Activated naive CD4-positive, alpha-beta T cell treated with anti-CD3 and anti-CD28 coated beads, Interleukin-2, amount 50 U/mL, for 72 hours (primary cell): ENCODE measurements at regions not wholly inside any gene's neighbourhood (a gene's known extent, or its start where the extent isn't known, plus 50 kb on each side); places are given as distances from the start of the nearest gene placed in this dataset.

ENCODE experiments used
- ATAC-seq, 2 donors: fragments of 150-1000 bp; cut with Tn5 transposase; 2 replicates each; pipeline ENCODE4 v1.10.0; 2021; ENCODE audit warnings: mild to moderate bottlenecking in 2 of 2, moderate library complexity in 2 of 2
- DNase-seq, 2 donors: peaks; one replicate each; pipeline ENCODE4 v3.0.0; 2021 to 2022; ENCODE audit warnings: low spot score in 2 of 2
- H3K27ac Mint-ChIP-seq, 2 donors: one replicate each; pipeline ENCODE4 v1.8.0; 2022; ENCODE audit warnings: mild to moderate bottlenecking in 2 of 2, mixed read lengths in 2 of 2
- H3K36me3 Mint-ChIP-seq, 2 donors: one replicate each; pipeline ENCODE4 v1.8.0; 2022; ENCODE audit warnings: mixed read lengths in 2 of 2
- H3K9me3 Mint-ChIP-seq, 2 donors: one replicate each; pipeline ENCODE4 v1.8.0; 2022; ENCODE audit warnings: mixed read lengths in 2 of 2

DNA sequence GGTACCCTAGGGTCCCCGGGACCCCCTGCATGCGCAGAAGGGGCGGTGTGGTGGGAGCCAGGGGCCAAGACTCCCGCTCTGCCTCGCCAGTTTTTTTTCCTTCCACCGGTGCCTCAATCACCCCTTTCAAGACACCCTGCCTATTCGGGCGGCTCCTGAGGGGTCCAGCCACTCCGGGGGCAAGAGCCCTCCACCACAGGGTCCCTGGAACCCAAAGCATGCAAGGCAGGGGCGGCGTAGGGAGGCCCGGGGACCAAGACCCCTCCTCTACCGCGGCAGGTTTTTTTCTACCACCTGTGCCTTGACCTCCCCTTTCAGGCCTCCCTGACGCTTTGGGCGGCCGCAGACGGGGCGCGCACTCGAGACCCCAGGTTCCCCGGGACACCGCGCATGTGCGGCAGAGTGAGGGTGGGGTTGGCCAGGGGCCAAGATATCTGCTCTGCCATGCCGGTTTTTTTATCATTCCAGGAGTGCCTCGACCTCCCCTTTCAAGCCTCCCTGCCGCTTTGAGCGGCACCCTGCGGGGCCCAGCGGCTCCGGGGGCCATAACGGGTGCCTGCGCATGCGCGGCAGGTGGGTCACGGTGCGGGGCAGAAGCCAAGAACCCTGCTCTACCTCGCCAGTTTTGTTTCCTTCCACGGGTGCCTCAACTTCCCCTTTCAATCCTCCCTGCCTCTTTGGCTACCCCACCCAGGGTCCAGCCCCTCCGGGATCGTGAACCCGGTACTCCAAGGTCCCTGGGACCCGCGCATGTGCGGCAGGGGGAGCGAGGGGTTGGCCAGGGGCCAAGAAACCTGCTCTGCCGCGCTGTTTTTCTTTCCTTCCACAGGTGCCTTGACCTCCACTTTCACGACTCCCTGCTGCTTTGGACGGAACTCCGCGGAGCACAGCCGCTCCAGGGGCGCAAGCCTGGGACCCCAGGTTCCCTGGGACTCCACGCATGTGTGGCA is 328.1 kb downstream of the ALG10 start:
- ATAC-seq (no peak), DNase-seq (no peak)
- H3K36me3 Mint-ChIP-seq, result peaks cover 45 to 56% of the 10 kb centered on the region in 2 donors
- H3K9me3 Mint-ChIP-seq, result peaks cover 0 to 16% of the 10 kb centered on the region in 2 donors
- H3K27ac Mint-ChIP-seq, result no peak overlapping the region

DNA sequence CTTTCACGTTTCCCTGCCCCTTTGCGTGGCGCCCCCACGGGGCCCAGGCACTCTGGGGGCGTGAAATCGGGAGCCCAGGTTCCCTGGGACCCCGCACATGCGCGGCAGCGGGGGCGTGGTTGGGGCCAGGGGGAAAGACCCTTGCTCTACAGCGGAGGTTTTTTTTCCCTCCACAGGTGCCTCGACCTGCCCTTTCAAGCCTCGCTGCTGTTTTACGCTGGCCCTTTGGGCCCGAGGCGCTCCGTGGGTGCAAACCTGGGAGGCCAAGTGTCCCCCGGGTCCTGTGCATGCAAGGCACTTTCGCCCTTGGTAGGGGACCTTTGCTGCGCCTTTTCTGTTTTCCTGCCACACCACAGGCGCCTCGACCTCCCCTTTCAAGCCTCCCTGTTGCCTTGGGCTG is 329.8 kb downstream of the ALG10 start:
- peaks cover 40 to 65% of the 10 kb centered on the region in 2 donors for H3K36me3 Mint-ChIP-seq
- ATAC-seq (no peak), DNase-seq (no peak)

DNA sequence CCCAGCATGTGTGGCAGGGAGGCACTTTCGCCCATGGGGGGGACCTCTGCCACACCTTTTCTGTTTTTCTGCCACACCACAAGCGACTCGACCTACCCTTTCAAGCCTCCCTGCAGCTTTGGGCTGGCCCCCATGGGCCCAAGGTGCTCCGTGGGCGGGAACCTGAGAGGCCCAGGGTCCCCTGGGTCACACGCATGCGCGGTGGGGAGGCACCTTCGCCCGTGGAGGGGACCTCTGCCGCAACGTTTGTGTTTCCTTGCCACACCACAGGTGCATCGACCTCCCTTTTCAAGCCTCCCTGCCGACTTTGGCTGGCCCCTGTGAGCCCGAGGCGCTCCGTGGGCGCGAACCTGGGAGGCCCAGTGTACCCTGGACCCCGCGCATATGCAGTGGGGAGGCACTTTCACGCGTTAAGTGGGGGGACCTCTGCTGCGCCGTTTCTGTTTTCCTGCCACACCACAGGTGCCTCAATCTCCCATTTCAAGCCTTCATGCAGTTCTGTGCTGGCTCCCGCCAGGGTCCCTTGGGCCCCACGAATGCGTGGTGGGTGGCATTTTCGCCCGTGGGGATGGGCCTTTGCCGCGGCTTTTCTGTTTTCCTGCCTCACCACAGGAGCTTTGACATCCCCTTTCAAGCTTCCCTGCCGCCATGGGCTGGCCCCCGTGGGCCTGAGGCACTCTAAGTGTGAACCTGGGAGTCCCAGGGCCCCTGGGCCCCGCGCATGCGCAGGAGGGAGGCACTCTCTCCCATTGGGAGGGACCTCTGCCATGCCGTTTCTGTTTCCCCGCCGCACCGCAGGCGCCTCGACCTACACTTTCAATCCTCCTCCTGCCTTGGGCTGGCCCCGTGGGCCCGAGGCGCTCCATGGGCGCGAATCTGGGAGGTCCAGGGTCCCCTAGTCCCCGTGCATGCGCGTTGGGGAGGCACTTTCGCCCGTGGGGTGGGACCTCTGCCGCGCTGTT is 332.2 kb downstream of the ALG10 start:
- no peak for ATAC-seq
- Mint-ChIP-seq H3K36me3 (peaks cover 35 to 75% of the 10 kb centered on the region in 2 donors), H3K27ac (no peak overlapping the region), H3K9me3 (peaks cover 0 to 26% of the 10 kb centered on the region in 2 donors)
- DNase-seq, result no peak

More for the DNA sequence above, 329.8 kb downstream of the ALG10 start:
- Mint-ChIP-seq H3K9me3 (peaks cover 0 to 22% of the 10 kb centered on the region in 2 donors), H3K27ac (no peak overlapping the region)

DNA sequence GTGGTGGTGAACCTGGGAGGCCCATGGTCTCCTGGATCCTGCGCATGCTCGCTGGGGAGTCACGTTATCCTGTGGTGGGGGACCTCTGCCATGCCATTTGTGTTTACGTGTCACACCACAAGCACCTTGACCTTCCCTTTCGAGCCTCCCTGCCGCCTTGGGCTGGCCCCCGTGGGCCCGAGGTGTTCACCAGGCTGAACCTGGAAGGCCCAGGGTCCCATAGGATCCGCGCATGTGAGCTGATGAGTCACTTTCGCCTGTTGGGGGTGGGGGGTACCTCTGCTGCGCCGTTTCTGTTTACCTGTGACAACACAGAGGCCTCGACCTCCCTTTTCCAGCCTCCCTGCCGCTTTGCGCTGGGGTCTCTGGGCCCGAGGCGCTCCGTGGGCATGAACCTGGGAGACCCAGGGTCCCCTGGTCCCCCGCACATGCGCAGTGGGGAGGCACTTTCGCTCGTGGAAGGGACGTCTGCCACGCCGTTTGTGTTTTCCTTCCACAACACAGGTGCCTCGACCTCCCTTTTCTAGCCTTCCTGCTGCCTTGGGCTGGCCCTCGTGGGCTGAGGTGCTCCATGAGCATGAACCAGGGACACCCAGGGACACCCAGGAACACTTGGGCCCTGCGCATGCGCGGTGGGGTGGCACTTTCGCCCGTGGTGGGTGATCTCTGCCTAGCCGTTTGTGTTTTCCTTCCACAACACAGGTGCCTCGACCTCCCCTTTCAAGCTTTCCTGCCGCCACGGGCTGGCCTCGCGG is 334.1 kb downstream of the ALG10 start:
- DNase-seq (no peak), ATAC-seq (no peak)
- H3K36me3 Mint-ChIP-seq, result peaks cover 18 to 71% of the 10 kb centered on the region in 2 donors
- peaks cover 0 to 17% of the 10 kb centered on the region in 2 donors for H3K9me3 Mint-ChIP-seq
- no peak overlapping the region for H3K27ac Mint-ChIP-seq

DNA sequence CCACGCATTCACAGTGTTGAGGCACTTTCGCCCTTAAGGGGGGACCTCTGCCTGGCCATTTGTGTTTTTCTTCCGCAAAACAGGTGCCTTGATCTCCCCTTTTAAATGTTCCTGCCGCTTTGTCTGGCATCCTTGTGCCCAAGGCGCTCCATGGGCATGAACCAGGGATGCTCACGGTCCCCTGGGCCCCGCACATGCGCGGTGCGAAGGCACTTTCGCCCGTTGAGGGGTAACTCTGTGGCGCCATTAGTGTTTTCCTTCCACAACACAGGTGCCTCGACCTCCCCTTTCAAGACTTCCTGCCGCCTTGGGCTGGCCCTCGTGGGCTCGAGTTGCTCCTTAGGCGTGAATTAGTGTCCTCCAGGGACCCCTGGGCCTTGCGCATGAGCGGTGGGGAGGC is 335.5 kb downstream of the ALG10 start:
- Mint-ChIP-seq H3K27ac (no peak overlapping the region), H3K36me3 (peaks cover 28 to 78% of the 10 kb centered on the region in 2 donors), H3K9me3 (peaks cover 0 to 27% of the 10 kb centered on the region in 2 donors)
- ATAC-seq (no peak), DNase-seq (no peak)

DNA sequence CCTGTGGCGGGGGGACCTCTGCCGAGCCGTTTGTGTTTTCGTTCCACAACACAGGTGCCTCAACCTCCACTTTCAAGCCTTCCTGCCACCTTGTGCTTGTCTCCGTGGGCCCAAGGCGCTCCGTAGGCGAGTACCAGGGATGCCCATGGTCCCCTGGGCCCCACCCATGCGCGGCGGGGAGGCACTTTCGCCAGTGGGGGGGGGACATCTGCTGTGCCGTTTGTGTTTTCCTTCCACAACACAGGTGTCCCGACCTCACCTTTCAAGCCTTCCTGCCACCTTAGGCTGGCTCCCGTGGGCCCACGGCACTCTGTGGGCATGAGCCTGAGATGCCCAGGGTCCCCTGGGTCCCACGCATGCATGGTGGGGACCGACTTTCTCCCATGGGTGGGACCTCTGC is 335.9 kb downstream of the ALG10 start:
- H3K9me3 Mint-ChIP-seq, result peaks cover 0 to 25% of the 10 kb centered on the region in 2 donors

DNA sequence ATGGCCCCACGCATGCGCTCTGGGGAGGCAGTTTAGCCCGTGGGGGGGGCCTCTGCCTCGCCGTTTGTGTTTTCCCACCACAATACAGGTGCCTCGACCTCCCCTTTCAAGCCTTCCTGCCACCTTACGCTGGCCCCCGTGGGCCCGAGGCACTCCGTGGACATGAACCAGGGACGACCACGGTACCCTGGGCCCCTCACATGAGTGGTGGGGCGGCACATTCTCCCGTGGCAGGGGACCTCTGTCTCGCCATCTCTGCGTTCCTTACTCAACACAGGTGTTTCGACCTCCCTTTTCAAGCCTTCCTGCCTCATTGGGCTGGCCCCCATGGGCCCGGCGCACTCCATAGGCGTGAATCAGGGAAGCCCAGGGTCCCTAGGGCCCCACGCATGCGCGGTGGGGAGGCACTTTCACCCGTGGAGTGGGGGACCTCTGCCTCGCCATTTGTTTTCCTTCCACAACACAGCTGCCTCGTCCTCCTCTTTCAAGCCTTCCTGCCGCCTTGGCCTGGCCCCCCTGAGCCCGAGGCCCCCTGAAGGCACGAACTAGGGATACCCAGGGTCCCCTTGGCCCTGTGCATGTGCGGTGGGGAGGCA is 339.5 kb downstream of the ALG10 start:
- H3K9me3 Mint-ChIP-seq, result peaks cover 6 to 34% of the 10 kb centered on the region in 2 donors
- ATAC-seq, result no peak
- peaks cover 37 to 81% of the 10 kb centered on the region in 2 donors for H3K36me3 Mint-ChIP-seq

More for the DNA sequence above, 335.9 kb downstream of the ALG10 start:
- ATAC-seq (no peak), DNase-seq (no peak)
- no peak overlapping the region for H3K27ac Mint-ChIP-seq
- H3K36me3 Mint-ChIP-seq, result peaks cover 32 to 78% of the 10 kb centered on the region in 2 donors

DNA sequence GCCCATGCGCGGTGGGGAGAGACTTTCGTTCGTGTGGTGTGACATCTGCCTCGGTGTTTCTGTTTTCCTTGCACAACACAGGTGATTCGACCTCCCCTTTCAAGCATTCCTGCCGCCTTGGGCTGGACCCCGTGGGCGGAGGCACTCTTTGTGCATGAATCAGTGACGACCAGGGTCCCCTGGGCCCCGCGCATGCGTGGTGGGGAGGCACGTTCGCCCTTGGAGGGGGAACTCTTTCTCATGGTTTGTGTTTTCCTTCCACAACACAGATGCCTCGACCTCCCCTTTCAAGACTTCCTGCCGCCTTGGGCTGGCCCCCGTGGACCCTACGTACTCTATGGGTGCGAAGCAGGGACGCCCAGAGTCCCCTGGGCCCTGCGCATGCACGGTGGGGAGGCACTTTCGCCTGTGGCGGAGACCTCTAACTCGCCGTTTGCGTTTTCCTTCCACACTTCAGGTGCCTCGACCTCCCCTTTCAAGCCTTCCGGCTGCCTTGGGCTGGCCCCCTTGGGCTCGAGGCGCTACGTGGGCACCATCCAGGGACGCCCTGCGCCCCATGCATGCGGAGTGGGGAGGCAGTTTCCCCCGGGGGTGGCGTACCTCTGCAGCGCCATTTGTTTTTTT is 340.9 kb downstream of the ALG10 start:
- peaks cover 44 to 90% of the 10 kb centered on the region in 2 donors for H3K36me3 Mint-ChIP-seq
- H3K9me3 Mint-ChIP-seq, result peaks cover 6 to 45% of the 10 kb centered on the region in 2 donors
- ATAC-seq, result no peak
- H3K27ac Mint-ChIP-seq, result no peak overlapping the region
- DNase-seq, result no peak

More for the DNA sequence above, 339.5 kb downstream of the ALG10 start:
- DNase-seq, result no peak
- no peak overlapping the region for H3K27ac Mint-ChIP-seq

DNA sequence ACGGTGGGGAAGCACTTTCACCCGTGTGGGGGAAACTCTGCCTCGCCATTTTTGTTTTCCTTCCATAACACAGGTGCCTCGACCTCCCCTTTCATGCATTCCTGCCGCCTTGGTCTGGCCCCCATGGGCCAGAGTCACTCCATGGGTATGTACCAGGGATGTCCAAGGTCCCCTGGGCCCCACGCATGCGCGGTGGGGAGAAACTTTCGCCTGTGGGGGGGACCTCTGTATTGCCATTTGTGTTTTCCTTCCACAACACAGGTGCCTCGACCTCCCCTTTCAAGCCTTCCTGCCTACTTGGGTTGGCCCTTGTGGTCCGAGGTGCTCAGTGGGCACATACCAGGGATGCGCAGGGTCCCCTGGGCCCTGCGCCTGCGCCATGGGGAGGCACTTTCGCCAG is 345.8 kb downstream of the ALG10 start:
- no peak for DNase-seq
- Mint-ChIP-seq H3K9me3 (peaks cover 9 to 63% of the 10 kb centered on the region in 2 donors), H3K36me3 (peaks cover 59 to 93% of the 10 kb centered on the region in 2 donors), H3K27ac (no peak overlapping the region)
- no peak for ATAC-seq

DNA sequence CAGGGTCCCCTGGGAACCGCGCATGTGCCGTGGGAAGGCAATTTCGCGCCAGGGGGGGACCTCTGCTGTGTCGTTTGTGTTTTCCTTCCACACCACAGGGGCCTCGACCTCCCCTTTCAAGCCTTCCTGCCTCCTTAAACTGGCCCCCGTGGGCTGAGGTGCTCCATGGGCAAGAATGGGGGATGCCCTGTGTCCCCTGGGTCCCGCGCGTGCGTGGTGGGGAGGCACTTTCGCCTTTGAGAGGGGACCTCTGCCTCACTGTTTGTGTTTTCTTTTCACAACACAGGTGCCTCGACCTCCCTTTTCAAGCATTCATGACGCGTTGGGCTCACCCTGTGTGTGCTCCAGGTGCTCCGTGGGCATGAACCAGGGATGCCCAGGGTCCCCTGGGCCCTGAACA is 348.8 kb downstream of the ALG10 start:
- DNase-seq (no peak), ATAC-seq (no peak)
- Mint-ChIP-seq H3K9me3 (peaks cover 6 to 56% of the 10 kb centered on the region in 2 donors), H3K27ac (no peak overlapping the region), H3K36me3 (peaks cover 52 to 89% of the 10 kb centered on the region in 2 donors)

DNA sequence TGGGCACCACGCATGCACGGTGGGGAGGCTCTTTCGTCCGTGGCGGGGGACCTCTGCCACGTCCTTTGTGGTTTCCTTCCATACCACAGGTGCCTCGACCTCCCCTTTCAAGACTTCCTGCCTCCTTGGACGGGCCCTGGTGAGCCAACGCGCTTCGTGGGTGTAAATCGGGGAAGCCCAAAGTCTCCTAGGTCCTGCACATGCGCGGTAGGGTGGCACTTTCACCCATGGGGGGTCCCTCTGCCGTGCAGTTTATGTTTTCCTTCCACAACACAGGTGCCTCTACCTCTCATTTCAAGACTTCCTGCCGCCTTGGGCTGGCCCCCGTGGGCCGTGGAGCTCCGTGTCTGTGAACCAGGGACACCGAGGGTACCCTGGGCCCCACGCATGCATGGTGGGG is 349.7 kb downstream of the ALG10 start:
- ATAC-seq, result no peak
- no peak for DNase-seq
- peaks cover 56 to 80% of the 10 kb centered on the region in 2 donors for H3K36me3 Mint-ChIP-seq
- H3K9me3 Mint-ChIP-seq, result peaks cover 12 to 55% of the 10 kb centered on the region in 2 donors
- H3K27ac Mint-ChIP-seq, result no peak overlapping the region

DNA sequence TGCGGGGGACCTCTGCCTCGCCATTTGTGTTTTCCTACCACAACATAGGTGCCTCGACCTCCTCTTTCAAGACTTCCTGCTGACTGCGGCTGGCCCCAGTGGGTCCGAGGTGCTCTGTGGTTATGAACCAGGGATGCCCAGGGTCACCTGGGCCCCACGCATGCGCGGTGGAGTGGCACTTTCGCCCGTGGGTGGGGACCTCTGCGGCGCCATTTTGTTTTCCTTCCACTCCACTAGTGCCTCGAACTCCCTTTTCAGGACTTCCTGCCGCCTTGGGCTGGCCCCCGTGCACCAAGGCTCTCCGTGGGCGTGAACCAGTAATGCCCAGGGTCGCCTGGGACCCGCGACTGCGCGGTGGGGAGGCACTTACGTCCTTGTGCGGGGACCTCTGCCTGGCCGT is 351.6 kb downstream of the ALG10 start:
- no peak for ATAC-seq
- Mint-ChIP-seq H3K9me3 (peaks cover 14 to 50% of the 10 kb centered on the region in 2 donors), H3K27ac (no peak overlapping the region), H3K36me3 (peaks cover 54 to 76% of the 10 kb centered on the region in 2 donors)
- DNase-seq, result no peak

DNA sequence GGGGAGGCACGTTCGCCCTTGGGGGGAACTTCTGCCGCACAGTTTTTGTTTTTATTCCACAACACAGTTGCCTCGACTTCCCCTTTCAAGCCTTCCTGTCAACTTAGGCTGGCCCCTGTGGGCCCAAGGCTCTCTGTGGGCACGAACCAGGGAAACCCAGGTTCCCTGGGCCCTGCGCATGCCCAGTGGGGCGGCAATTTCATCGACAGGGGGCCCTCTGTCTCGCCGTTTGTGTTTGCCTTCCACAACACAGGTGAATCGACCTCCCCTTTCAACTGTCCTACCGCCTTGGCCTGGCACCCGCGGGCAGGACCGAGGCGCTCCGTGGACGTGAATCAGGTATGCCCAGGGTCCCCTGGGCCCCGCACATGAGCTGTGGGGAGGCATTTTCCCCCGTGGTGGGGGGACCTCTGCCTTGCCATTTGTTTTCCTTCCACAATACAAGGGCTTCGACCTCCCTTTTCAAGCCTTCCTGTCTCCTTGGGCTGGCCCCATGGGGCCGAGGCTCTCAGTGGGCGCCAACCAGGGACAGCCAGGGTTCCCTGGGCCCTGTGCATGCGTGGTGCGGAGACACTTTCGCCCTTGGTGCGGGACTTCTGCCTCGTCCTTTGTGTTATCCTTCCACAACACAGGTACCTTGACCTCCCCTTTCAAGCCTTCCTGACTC is 354.0 kb downstream of the ALG10 start:
- no peak for ATAC-seq
- no peak overlapping the region for H3K27ac Mint-ChIP-seq

DNA sequence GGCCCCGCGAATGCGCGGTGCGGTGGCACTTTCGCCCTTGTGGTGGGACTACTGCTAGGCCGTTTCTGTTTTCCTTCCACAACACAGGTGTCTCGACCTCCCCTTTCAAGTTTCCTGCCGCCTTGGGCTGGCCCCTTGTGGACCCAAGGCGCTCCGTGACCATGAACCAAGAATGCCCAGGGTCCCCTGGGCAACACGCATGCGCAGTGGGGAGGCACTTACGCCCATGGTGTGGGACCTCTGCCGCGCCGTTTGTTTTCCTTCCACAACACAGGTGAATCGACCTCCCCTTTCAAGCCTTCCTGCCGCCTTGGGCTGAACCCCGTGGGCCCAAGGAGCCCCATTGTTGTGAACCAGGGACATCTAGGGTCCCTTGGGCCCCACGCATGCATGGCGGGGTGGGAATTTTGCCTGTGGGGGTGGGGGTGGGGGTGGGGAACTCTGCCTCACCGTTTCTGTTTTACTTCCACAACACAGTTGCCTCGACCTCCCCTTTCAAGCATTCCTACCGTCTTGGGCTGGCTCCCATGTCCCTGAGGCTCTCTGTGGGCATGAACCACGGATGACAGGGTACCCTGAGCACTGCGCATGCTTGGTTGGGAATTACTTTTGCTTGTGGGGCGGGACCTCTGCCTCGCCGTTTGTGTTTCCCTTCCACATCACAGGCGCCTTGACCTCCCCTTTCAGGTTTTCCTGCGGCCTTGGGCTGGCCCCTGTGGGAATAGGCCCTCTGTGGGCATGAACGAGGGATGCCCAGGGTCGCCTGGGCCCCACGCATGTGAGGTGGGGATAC is 355.1 kb downstream of the ALG10 start:
- ATAC-seq (no peak), DNase-seq (no peak)
- H3K27ac Mint-ChIP-seq, result no peak overlapping the region
- peaks cover 24 to 49% of the 10 kb centered on the region in 2 donors for H3K9me3 Mint-ChIP-seq
- H3K36me3 Mint-ChIP-seq, result peaks cover 44 to 80% of the 10 kb centered on the region in 2 donors

More for the DNA sequence above, 354.0 kb downstream of the ALG10 start:
- H3K9me3 Mint-ChIP-seq, result peaks cover 22 to 51% of the 10 kb centered on the region in 2 donors
- no peak for DNase-seq
- peaks cover 47 to 80% of the 10 kb centered on the region in 2 donors for H3K36me3 Mint-ChIP-seq
